GM18505 (cell line): ENCODE measurements at regions not wholly inside any gene's neighbourhood (a gene's known extent, or its start where the extent isn't known, plus 50 kb on each side); places are given as distances from the start of the nearest gene placed in this dataset.

Source experiments
- ATAC-seq: cut with Tn5 transposase; IDR thresholded peaks from one replicate; pipeline ENCODE4 v1.9.1; 2021; ENCODE audit not compliant: unreplicated experiment
- POLR2A ChIP-seq: IDR thresholded peaks from 4 replicates; pipeline ENCODE4 v1.6.1; 2011; ENCODE audit warnings: borderline replicate concordance; ENCODE audit not compliant: insufficient read depth, insufficient read length; ENCODE audit errors: extremely low read depth

- ATAC-seq = no peak
- no peak for TF ChIP-seq POLR2A
These were observed 281.3 kb upstream of the LMCD1 start for GRCh38 chr3:8220291-8220690.

- no peak for ATAC-seq
- TF ChIP-seq POLR2A = no peak
These were observed 277.9 kb upstream of the LMCD1 start for GRCh38 chr3:8223766-8224165.

DNA sequence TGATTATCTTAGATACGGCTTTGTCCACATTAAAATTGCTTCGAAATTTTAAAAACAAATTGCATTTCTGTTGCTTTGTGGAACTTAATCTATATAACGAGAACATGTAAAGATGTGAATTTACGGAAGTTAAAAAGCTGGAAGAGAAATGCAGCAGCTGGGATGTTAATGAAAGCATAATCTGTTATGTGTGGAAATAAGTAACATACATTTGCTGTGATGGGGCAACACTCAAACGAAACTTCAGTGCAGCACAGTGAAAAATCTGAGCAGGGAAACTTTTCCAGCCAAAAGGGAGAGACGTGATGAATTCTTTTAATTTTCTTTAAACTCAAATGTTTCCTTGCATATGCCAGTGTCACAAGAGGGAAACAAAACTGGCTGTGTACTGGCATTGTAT, 276.7 kb upstream of the LMCD1 start:
- no peak for TF ChIP-seq POLR2A

DNA sequence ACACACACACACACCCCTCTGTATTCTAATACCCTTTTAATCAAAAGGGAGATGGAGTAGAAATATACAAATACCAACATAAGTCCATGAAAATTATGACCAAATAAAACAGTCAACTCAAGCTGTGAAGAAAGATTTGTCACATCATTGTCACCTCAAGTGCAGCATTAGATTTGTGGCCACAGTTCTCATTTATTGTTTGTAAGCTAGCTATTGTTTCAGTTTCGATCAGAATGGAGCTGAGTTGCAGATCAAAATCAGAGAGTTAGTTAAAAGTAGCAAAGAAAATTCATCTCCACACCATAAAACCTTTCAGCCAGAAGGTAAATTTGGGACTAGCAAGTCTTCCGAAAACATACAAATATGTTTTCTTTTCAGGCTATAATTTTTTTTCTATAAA, 267.7 kb upstream of the LMCD1 start:
- ATAC-seq = no peak
- no peak for TF ChIP-seq POLR2A

More for the DNA sequence above, 276.7 kb upstream of the LMCD1 start:
- ATAC-seq = no peak

- no peak for ATAC-seq
- TF ChIP-seq POLR2A = no peak
These were observed 265.4 kb upstream of the LMCD1 start for GRCh38 chr3:8236264-8236663.

- ATAC-seq = no peak
- TF ChIP-seq POLR2A = no peak
These were observed 263.7 kb upstream of the LMCD1 start for GRCh38 chr3:8237893-8238292.

DNA sequence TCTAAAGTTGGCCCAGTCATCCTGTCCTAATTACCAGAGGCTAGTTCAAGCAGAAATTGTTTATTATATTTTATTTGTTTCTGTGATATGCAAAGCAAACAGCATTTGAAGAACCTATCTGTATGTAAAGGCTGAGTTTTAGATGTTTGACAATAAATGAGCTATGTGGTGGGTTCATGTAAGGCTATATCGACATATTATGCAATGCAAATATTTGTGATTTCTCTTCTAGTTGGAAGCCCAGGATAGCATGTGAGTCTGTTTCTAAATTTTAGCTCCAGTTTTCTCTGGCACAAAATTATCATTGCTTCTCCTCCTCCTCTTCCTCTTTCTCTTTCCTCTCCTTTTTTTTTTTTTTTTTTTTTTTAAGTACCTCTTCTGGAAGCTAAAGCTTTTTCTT, 263.2 kb upstream of the LMCD1 start:
- ATAC-seq = no peak
- no peak for TF ChIP-seq POLR2A

DNA sequence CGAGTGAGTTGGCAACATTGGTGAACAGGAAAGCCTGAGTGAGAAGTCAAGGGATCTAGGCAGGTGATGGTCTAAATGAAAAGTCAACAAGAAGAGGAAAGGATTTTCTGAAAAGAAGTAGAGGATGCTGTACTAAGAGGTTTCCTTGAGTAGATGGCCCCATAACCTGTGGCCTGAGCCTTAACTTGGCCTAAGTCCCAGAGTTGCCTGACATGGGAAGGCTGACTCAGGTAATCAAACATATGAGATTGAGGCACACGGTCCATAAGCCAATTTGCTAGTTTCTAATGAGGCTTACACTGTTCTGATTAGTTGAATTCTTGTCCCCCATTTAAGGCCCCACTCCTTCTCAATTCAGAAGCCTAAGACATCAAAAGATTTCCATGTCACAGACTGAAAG, 262.5 kb upstream of the LMCD1 start:
- no peak for TF ChIP-seq POLR2A
- ATAC-seq = no peak

GRCh38 chr3:8239718-8240695, 261.6 kb upstream of the LMCD1 start:
- ATAC-seq = peak; percentile 87

GRCh38 chr3:8246070-8246469, 255.6 kb upstream of the LMCD1 start:
- ATAC-seq = no peak
- TF ChIP-seq POLR2A = no peak

More at GRCh38 chr3:8239718-8240695, 261.6 kb upstream of the LMCD1 start:
- no peak for TF ChIP-seq POLR2A

DNA sequence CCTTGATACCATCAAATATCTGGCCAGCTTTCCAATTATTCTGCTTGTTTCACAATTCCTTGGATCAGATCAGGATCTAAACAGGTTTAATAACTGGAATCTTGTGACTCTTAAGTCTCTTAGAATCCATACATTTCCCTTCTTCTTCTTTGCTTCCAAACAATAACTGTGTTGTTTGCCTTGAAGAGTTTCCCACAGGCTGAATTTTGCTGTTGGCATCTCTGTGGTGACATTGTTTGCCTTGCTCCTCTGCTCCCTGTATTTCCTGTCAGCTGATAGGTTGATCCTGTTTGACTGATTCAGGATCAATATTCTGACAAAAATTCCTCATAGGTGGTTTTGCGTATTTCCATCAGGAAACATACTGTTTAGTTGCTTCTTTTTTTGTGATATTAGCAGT, 248.4 kb upstream of the LMCD1 start:
- ATAC-seq = no peak
- no peak for TF ChIP-seq POLR2A

- no peak for TF ChIP-seq POLR2A
- ATAC-seq = no peak
These were observed 247.1 kb upstream of the LMCD1 start for GRCh38 chr3:8254489-8254888.

DNA sequence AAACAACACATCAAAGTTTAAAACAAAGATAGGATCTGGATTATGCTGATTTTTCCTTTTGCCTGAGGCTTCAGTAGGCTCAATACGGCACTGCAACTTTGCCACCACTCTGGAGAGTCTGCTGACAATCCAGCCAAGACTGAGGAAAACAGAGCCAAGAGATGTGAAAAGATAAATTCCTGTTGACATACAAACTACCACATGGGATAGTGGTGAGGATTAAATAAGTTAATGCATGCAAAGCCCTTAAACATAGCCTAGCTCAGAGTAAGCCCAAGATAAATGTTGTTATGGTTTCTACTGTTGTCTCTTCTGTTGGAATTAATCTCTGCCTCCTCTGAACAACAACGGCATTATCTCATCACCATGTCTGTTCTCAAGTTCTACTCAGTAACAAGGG, 245.9 kb upstream of the LMCD1 start:
- no peak for ATAC-seq
- TF ChIP-seq POLR2A = no peak

- ATAC-seq = no peak
- TF ChIP-seq POLR2A = no peak
These were observed 245.1 kb upstream of the LMCD1 start for GRCh38 chr3:8256441-8257071.

DNA sequence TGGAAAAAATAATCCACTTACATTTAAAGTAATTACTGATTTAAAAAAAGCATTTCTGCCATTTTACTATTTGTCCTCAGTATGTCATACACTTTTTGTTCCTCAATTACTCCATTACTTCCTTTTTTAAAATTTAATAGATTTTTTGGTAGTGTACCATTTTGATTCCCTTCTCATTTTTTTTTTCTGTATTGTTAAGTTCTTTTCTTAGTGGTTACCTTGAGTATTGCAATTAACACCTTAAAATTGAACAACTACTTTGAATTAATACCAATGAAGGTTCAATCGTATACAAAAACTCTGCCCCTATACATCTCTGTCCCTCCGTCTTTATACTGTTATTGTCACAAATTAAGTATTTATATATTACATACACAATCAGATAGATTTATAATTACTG, 240.6 kb upstream of the LMCD1 start:
- ATAC-seq = no peak

DNA sequence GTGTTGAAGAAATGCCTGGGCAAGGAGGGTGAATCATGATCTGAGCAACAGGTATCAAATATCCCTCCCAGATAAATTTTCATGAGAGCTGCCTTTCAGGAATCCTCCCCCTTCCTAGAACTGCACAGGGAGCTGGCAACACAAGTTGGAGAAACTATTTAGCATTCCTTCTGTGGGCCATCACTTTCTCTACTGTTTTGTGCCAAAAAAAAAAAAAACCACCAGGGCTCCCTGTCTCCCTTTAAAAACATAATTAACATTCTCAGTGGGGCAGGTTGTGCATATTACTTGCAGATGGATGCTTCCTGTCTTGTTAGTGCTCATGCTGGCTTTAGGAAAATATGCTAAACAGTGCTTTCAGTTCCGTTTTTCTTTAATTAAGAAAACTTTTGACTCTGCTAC, 234.9 kb upstream of the LMCD1 start:
- no peak for TF ChIP-seq POLR2A
- ATAC-seq = no peak

More for the DNA sequence above, 240.6 kb upstream of the LMCD1 start:
- TF ChIP-seq POLR2A = no peak
